SK-N-MC (cell line): ENCODE measurements at regions not wholly inside any gene's neighbourhood (a gene's known extent, or its start where the extent isn't known, plus 50 kb on each side); places are given as distances from the start of the nearest gene placed in this dataset.

Experiments
- EZH2 ChIP-seq: fragments of 200-600 bp; sonication (generic); IDR thresholded peaks from one replicate; pipeline ENCODE4 v1.6.1; 2017; ENCODE audit warnings: antibody characterized with exemption
- POLR2AphosphoS5 ChIP-seq: IDR thresholded peaks from 2 replicates; pipeline ENCODE4 v1.6.1; 2012; ENCODE audit warnings: mild to moderate bottlenecking, low read depth, low read length, borderline replicate concordance

DNA sequence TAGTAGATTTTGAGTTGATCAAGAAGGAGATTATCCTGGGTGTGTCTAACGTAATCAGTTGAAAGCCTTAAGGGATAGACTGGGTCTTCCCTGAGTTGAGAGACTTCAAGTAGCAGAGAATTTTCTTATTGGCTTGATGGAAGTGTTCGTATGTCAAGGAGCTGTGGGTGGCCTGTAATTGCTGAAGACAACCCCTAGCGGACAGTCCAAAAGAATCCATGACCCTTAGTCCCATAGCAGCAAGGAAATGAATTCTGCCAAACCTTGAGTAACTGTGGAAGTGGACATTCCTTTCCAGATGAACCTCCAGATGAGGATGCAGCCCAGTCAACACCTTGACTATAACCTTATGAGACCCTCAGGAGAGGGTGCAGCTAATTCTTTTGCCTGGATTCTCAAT is 786.3 kb downstream of the SOCS6 start:
- TF ChIP-seq POLR2AphosphoS5, result no peak
- no peak for TF ChIP-seq EZH2
